HCT116 (cell line): ENCODE measurements at regions not wholly inside any gene's neighbourhood (a gene's known extent, or its start where the extent isn't known, plus 50 kb on each side); places are given as distances from the start of the nearest gene placed in this dataset.

ENCODE experiments used
- ATAC-seq: fragments of 200-7000 bp; cut with Tn5 transposase; 2 replicates; pipeline ENCODE4 v1.9.1; 2020; ENCODE audit warnings: mild to moderate bottlenecking, moderate library complexity
- BruUV-seq: library from RNA; stranded (reverse); fragments of 400-500 nt; replicated peaks from 2 replicates; lab custom pipeline; 2021; lab: Mats Ljungman, UMichigan
- CTCF ChIA-PET: fragments of 300-600 bp; sonication (Branson Sonifier 250); formaldehyde crosslinking; loops from one replicate; lab custom pipeline; 2021; ENCODE audit warnings: antibody characterized with exemption; lab: Charles Lee
- POLR2A ChIA-PET: fragments of 300-600, 350-600 bp; sonication (Branson Sonifier 250); formaldehyde crosslinking; loops from one replicate; lab custom pipeline; 2021; ENCODE audit warnings: antibody characterized with exemption; lab: Charles Lee
- RAD21 ChIA-PET, 2 experiments: fragments of 300-600 bp; sonication (Branson Sonifier 250); formaldehyde crosslinking; loops; one replicate each; lab custom pipeline; 2023; ENCODE audit warnings: low total read pairs in 2 of 2; ENCODE audit not compliant: uncharacterized antibody in 2 of 2, unreplicated experiment in 2 of 2, low non-redundant PET in 1 of 2; lab: Charles Lee
- DNase-seq: peaks from one replicate; pipeline ENCODE4 v3.0.0-alpha.2; 2010; ENCODE audit warnings: low read depth, low spot score
- H2AFZ ChIP-seq: fragments of 200-600 bp; shearing (Covaris generic), sonication (generic); 2 replicates; pipeline ENCODE4 v1.6.1; 2017; ENCODE audit warnings: low read depth, mixed run types, mixed read lengths, antibody characterized with exemption, low read length; ENCODE audit not compliant: poor library complexity, severe bottlenecking
- H3K27ac ChIP-seq: 2 replicates; pipeline ENCODE4 v1.5.1; 2012; ENCODE audit warnings: low read depth, low read length
- H3K27me3 ChIP-seq: fragments of 200-600 bp; sonication (generic); 2 replicates; pipeline ENCODE4 v1.6.1; 2016; ENCODE audit warnings: mixed run types, low read length, mixed read lengths; ENCODE audit not compliant: insufficient read depth
- H3K36me3 ChIP-seq, 2 experiments: fragments of 200-500 bp in 1 of 2; fragments of 200-600 bp in 1 of 2; sonication (Bioruptor generic) in 1 of 2; sonication (generic) in 1 of 2; 2 replicates each; pipeline versions ENCODE4 v1.5.1 to v1.6.1; 2014 to 2016; ENCODE audit warnings: low read length in 2 of 2, inconsistent platforms in 1 of 2, mixed read lengths in 1 of 2, mixed run types in 1 of 2; ENCODE audit not compliant: insufficient read depth in 2 of 2, control insufficient read depth in 1 of 2
- H3K4me1 ChIP-seq, 2 experiments: fragments of 200-600 bp in 1 of 2; sonication (generic) in 1 of 2; 2 replicates each; pipeline versions ENCODE4 v1.5.1 to v1.6.1; 2012 to 2017; ENCODE audit warnings: low read length in 2 of 2, inconsistent platforms in 1 of 2, mild to moderate bottlenecking in 1 of 2, mixed read lengths in 1 of 2, mixed run types in 1 of 2, moderate library complexity in 1 of 2; ENCODE audit not compliant: insufficient read depth in 2 of 2, control insufficient read depth in 1 of 2
- H3K4me2 ChIP-seq: fragments of 200-600 bp; sonication (generic); 2 replicates; pipeline ENCODE4 v1.6.1; 2017; ENCODE audit warnings: mixed run types, low read length, mixed read lengths
- H3K4me3 ChIP-seq, 2 experiments: fragments of 200-600 bp in 1 of 2; sonication (generic) in 1 of 2; replicated peaks in 1 of 2; 2 replicates each; pipeline ENCODE4 v1.5.1; 2011 to 2016; ENCODE audit warnings: low read length in 2 of 2, control low read depth in 1 of 2, low read depth in 1 of 2, mild to moderate bottlenecking in 1 of 2, mixed read lengths in 1 of 2, mixed run types in 1 of 2
- H3K79me2 ChIP-seq: fragments of 200-600 bp; sonication (generic); 2 replicates; pipeline ENCODE4 v1.6.1; 2017; ENCODE audit warnings: mild to moderate bottlenecking, mixed run types, low read length, moderate library complexity, mixed read lengths; ENCODE audit not compliant: insufficient read depth
- H3K9ac ChIP-seq: fragments of 200-600 bp; sonication (generic); 2 replicates; pipeline ENCODE4 v1.6.1; 2016; ENCODE audit warnings: low read length, mixed read lengths
- H3K9me2 ChIP-seq: fragments of 200-600 bp; sonication (generic), shearing (Covaris generic); 2 replicates; pipeline ENCODE4 v1.6.1; 2017; ENCODE audit warnings: mixed run types, mild to moderate bottlenecking, moderate library complexity; ENCODE audit not compliant: insufficient read depth
- H3K9me3 ChIP-seq, 2 experiments: fragments of 200-500 bp in 1 of 2; fragments of 200-600 bp in 1 of 2; sonication (Bioruptor generic) in 1 of 2; sonication (generic) in 1 of 2; 2 replicates each; pipeline ENCODE4 v1.6.1; 2014 to 2017; ENCODE audit warnings: low read length in 2 of 2, mixed read lengths in 2 of 2, inconsistent platforms in 1 of 2, low read depth in 1 of 2, mild to moderate bottlenecking in 1 of 2, mixed run types in 1 of 2, moderate library complexity in 1 of 2; ENCODE audit not compliant: control insufficient read depth in 1 of 2, insufficient read depth in 1 of 2
- H4K20me1 ChIP-seq: fragments of 200-600 bp; sonication (generic), shearing (Covaris generic); 2 replicates; pipeline ENCODE4 v1.6.1; 2017; ENCODE audit warnings: mixed run types, mild to moderate bottlenecking, moderate library complexity; ENCODE audit not compliant: insufficient read depth
- CBX3 ChIP-seq: IDR thresholded peaks from 2 replicates; pipeline ENCODE4 v1.6.1; 2012; ENCODE audit warnings: low read depth
- CEBPB ChIP-seq: IDR thresholded peaks from 2 replicates; pipeline ENCODE4 v1.6.1; 2012; ENCODE audit warnings: low read depth
- CTCF ChIP-seq, 3 experiments: fragments of 200-600 bp in 1 of 3; sonication (generic) in 1 of 3; IDR thresholded peaks in 2 of 3; conservative IDR thresholded peaks in 1 of 3; 2 replicates each; pipeline ENCODE4 v1.5.1; 2012 to 2017; ENCODE audit warnings: low read depth in 2 of 3, low read length in 2 of 3, antibody characterized with exemption in 1 of 3, borderline replicate concordance in 1 of 3, control low read depth in 1 of 3, mild to moderate bottlenecking in 1 of 3, mixed read lengths in 1 of 3, mixed run types in 1 of 3, moderate library complexity in 1 of 3; ENCODE audit not compliant: insufficient read depth in 1 of 3
- EGR1 ChIP-seq: IDR thresholded peaks from 2 replicates; pipeline ENCODE4 v1.6.1; 2012; ENCODE audit warnings: low read depth
- ELF1 ChIP-seq: IDR thresholded peaks from 2 replicates; pipeline ENCODE4 v1.6.1; 2012; ENCODE audit warnings: low read depth, borderline replicate concordance
- EZH2 ChIP-seq: fragments of 200-600 bp; sonication (generic); IDR thresholded peaks from 2 replicates; pipeline ENCODE4 v1.6.1; 2017; ENCODE audit warnings: antibody characterized with exemption, mixed run types
- JUND ChIP-seq: IDR thresholded peaks from 2 replicates; pipeline ENCODE4 v1.6.1; 2012
- POLR2A ChIP-seq: IDR thresholded peaks from 2 replicates; pipeline ENCODE4 v1.7.0; 2011; ENCODE audit warnings: borderline replicate concordance; ENCODE audit not compliant: insufficient read depth, insufficient read length; ENCODE audit errors: extremely low read depth
- POLR2AphosphoS5 ChIP-seq: IDR thresholded peaks from 2 replicates; pipeline ENCODE4 v1.6.1; 2011; ENCODE audit warnings: mild to moderate bottlenecking, low read depth, low read length, moderate library complexity
- SIN3A ChIP-seq: IDR thresholded peaks from 2 replicates; pipeline ENCODE4 v1.6.1; 2012; ENCODE audit warnings: low read depth
- SP1 ChIP-seq: IDR thresholded peaks from 2 replicates; pipeline ENCODE4 v1.6.1; 2012; ENCODE audit warnings: low read depth
- SRF ChIP-seq: IDR thresholded peaks from 2 replicates; pipeline ENCODE4 v1.6.1; 2012; ENCODE audit warnings: low read depth
- TCF7L2 ChIP-seq: IDR thresholded peaks from 2 replicates; pipeline ENCODE4 v1.7.0; 2011; ENCODE audit warnings: borderline replicate concordance, inconsistent platforms; ENCODE audit not compliant: insufficient read depth, insufficient read length; ENCODE audit errors: extremely low read depth
- YY1 ChIP-seq: IDR thresholded peaks from 2 replicates; pipeline ENCODE4 v1.6.1; 2011; ENCODE audit warnings: low read length, low read depth, moderate library complexity, mild to moderate bottlenecking; ENCODE audit not compliant: insufficient replicate concordance; ENCODE audit errors: extremely low read depth
- ZFX ChIP-seq: fragments of 450-650 bp; IDR thresholded peaks from 2 replicates; pipeline ENCODE4 v1.6.1; 2017
- ZNF274 ChIP-seq: fragments of 200-500 bp; sonication (Bioruptor generic); IDR thresholded peaks from 2 replicates; pipeline ENCODE4 v1.6.1; 2014; ENCODE audit warnings: mild to moderate bottlenecking, low read depth, low read length, inconsistent platforms
- intact Hi-C: fragments of 100-400 bp; cut with micrococcal nuclease; formaldehyde crosslinking; loops from 2 replicates; pipeline ENCODE4 v1.10.0; 2022
- TF ChIP-seq, protein P1 (sequence below): IDR thresholded peaks from 2 replicates; pipeline ENCODE4 v1.6.1; 2011; ENCODE audit warnings: mild to moderate bottlenecking, low read length, moderate library complexity; ENCODE audit not compliant: insufficient replicate concordance; ENCODE audit errors: extremely low read depth
- TF ChIP-seq, protein P2 (sequence below): IDR thresholded peaks from 2 replicates; pipeline ENCODE4 v1.6.1; 2012

- Histone ChIP-seq H3K4me1 (no peaks in the 10 kb centered on the region), H3K4me3 (no peak overlapping the region), H2AFZ (no peak overlapping the region), H3K9me3 (no peaks in the 10 kb centered on the region), H3K9ac (no peak overlapping the region), H3K36me3 (no peaks in the 10 kb centered on the region), H3K4me2 (no peak overlapping the region), H3K27me3 (no peaks in the 10 kb centered on the region), H3K27ac (no peak overlapping the region), H3K9me2 (no peaks in the 10 kb centered on the region; the same call in 1 of the 2 replicates), H4K20me1 (no peaks in the 10 kb centered on the region), H3K79me2 (no peaks in the 10 kb centered on the region)
- intact Hi-C loops, result no loop called here
- DNase-seq, result no peak
- CTCF ChIA-PET, result no interaction called here
- POLR2A ChIA-PET, result no interaction called here
- no peak for ATAC-seq
- BruUV-seq, result no TSS peak
- TF ChIP-seq CBX3 (no peak), POLR2AphosphoS5 (no peak), TCF7L2 (no peak), CEBPB (no peak), ZFX (no peak), ELF1 (no peak), EGR1 (no peak), ZNF274 (no peak), SRF (no peak), EZH2 (no peak), SP1 (no peak), CTCF (IDR thresholded peaks at IDR 0.05 in 2 of 3, conservative IDR thresholded peaks at IDR 0.05 in 1 of 3; ENCODE audit: borderline replicate concordance in 1 of 3, insufficient read depth in 1 of 3, low read depth in 2 of 3, low read length in 2 of 3) (no peak), SIN3A (no peak), POLR2A (no peak), JUND (no peak), YY1 (no peak)
- TF ChIP-seq, protein P1, sequence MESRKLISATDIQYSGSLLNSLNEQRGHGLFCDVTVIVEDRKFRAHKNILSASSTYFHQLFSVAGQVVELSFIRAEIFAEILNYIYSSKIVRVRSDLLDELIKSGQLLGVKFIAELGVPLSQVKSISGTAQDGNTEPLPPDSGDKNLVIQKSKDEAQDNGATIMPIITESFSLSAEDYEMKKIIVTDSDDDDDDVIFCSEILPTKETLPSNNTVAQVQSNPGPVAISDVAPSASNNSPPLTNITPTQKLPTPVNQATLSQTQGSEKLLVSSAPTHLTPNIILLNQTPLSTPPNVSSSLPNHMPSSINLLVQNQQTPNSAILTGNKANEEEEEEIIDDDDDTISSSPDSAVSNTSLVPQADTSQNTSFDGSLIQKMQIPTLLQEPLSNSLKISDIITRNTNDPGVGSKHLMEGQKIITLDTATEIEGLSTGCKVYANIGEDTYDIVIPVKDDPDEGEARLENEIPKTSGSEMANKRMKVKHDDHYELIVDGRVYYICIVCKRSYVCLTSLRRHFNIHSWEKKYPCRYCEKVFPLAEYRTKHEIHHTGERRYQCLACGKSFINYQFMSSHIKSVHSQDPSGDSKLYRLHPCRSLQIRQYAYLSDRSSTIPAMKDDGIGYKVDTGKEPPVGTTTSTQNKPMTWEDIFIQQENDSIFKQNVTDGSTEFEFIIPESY, result no peak
- TF ChIP-seq, protein P2, sequence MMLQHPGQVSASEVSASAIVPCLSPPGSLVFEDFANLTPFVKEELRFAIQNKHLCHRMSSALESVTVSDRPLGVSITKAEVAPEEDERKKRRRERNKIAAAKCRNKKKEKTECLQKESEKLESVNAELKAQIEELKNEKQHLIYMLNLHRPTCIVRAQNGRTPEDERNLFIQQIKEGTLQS, result no peak
- RAD21 ChIA-PET, result no interaction called here
Observed at GRCh38 chr4:83873996-83874395, 338.1 kb downstream of the GPAT3 start.
